BLaER1 (cell line): ENCODE measurements at regions not wholly inside any gene's neighbourhood (a gene's known extent, or its start where the extent isn't known, plus 50 kb on each side); places are given as distances from the start of the nearest gene placed in this dataset.

Experiments used
- H3K27ac ChIP-seq: shearing (Covaris generic); formaldehyde crosslinking; 2 replicates; pipeline ENCODE4 v1.8.1; 2022
- H3K27me3 ChIP-seq: shearing (Covaris generic); formaldehyde crosslinking; 2 replicates; pipeline ENCODE4 v1.8.1; 2022
- H3K36me3 ChIP-seq: shearing (Covaris generic); formaldehyde crosslinking; 2 replicates; pipeline ENCODE4 v1.8.1; 2022
- H3K4me1 ChIP-seq: shearing (Covaris generic); formaldehyde crosslinking; 2 replicates; pipeline ENCODE4 v1.8.1; 2022
- H3K4me2 ChIP-seq: shearing (Covaris generic); formaldehyde crosslinking; 2 replicates; pipeline ENCODE4 v1.8.1; 2022
- H3K4me3 ChIP-seq: shearing (Covaris generic); formaldehyde crosslinking; 2 replicates; pipeline ENCODE4 v1.8.1; 2022
- H3K9ac ChIP-seq: shearing (Covaris generic); formaldehyde crosslinking; 2 replicates; pipeline ENCODE4 v1.8.1; 2022
- H3K9me3 ChIP-seq: shearing (Covaris generic); formaldehyde crosslinking; 2 replicates; pipeline ENCODE4 v1.8.1; 2022
- H4K20me1 ChIP-seq: shearing (Covaris generic); formaldehyde crosslinking; 2 replicates; pipeline ENCODE4 v1.8.1; 2022
- Cebpa-rat ChIP-seq: shearing (Covaris generic); IDR thresholded peaks from 2 replicates; pipeline ENCODE4 v1.8.1; 2022

- Histone ChIP-seq H3K4me1 (peaks cover 70% of the 10 kb centered on the region), H3K4me2 (peak overlapping the region; percentile 64), H3K9me3 (no peaks in the 10 kb centered on the region), H4K20me1 (no peaks in the 10 kb centered on the region), H3K4me3 (peak overlapping the region; percentile 39; the same call in 1 of the 2 replicates), H3K9ac (no peak overlapping the region), H3K27me3 (no peaks in the 10 kb centered on the region), H3K27ac (peak overlapping the region; percentile 67), H3K36me3 (no peaks in the 10 kb centered on the region)
- TF ChIP-seq Cebpa-rat: no peak
Measured at GRCh38 chr2:123916531-123916930, 108.6 kb upstream of the CNTNAP5 start.

- peaks cover under 1% of the 10 kb centered on the region; the same call in 1 of the 2 replicates for H3K9me3 ChIP-seq
- H3K4me2 ChIP-seq: peak overlapping the region; percentile 64
- H3K4me3 ChIP-seq: no peak overlapping the region
- H3K9ac ChIP-seq: no peak overlapping the region
- no peak for TF ChIP-seq Cebpa-rat
- H4K20me1 ChIP-seq: no peaks in the 10 kb centered on the region
- no peaks in the 10 kb centered on the region for H3K27me3 ChIP-seq
- peak overlapping the region; percentile 67 for H3K27ac ChIP-seq
- no peaks in the 10 kb centered on the region for H3K36me3 ChIP-seq
- H3K4me1 ChIP-seq: peaks cover 63% of the 10 kb centered on the region
Measured at GRCh38 chr2:123917241-123917640, 107.8 kb upstream of the CNTNAP5 start.

- Histone ChIP-seq H3K27ac (peak overlapping the region; percentile 80), H4K20me1 (no peaks in the 10 kb centered on the region), H3K9ac (0 out of 2 replicates have a peak overlapping the region, but pooled peaks have one; percentile 15), H3K4me2 (peak overlapping the region; percentile 64), H3K4me1 (peaks cover 56% of the 10 kb centered on the region), H3K27me3 (no peaks in the 10 kb centered on the region), H3K9me3 (peaks cover 18% of the 10 kb centered on the region), H3K4me3 (0 out of 2 replicates have a peak overlapping the region, but pooled peaks have one; percentile 1), H3K36me3 (peaks cover 1% of the 10 kb centered on the region; the same call in 1 of the 2 replicates)
- TF ChIP-seq Cebpa-rat: no peak
Measured at GRCh38 chr2:123928358-123928757, 96.7 kb upstream of the CNTNAP5 start.

GRCh38 chr2:123935405-123935804 is 89.7 kb upstream of the CNTNAP5 start:
- Histone ChIP-seq H3K4me2 (no peak overlapping the region), H3K9me3 (peaks cover 10% of the 10 kb centered on the region; the same call in 1 of the 2 replicates), H3K4me1 (no peaks in the 10 kb centered on the region), H3K4me3 (no peak overlapping the region), H3K27ac (no peak overlapping the region), H3K36me3 (no peaks in the 10 kb centered on the region), H4K20me1 (no peaks in the 10 kb centered on the region), H3K27me3 (no peaks in the 10 kb centered on the region), H3K9ac (no peak overlapping the region)
- no peak for TF ChIP-seq Cebpa-rat

- Histone ChIP-seq H3K27ac (no peak overlapping the region), H3K9ac (no peak overlapping the region), H3K4me3 (no peak overlapping the region), H3K27me3 (no peaks in the 10 kb centered on the region), H3K4me1 (no peaks in the 10 kb centered on the region), H4K20me1 (no peaks in the 10 kb centered on the region), H3K9me3 (no peaks in the 10 kb centered on the region), H3K4me2 (no peak overlapping the region), H3K36me3 (no peaks in the 10 kb centered on the region)
- TF ChIP-seq Cebpa-rat: no peak
Measured at GRCh38 chr2:123953846-123954245, 71.2 kb upstream of the CNTNAP5 start.

- peaks cover 3% of the 10 kb centered on the region; the same call in 1 of the 2 replicates for H3K9me3 ChIP-seq
- no peak overlapping the region for H3K4me2 ChIP-seq
- no peaks in the 10 kb centered on the region for H3K4me1 ChIP-seq
- H3K36me3 ChIP-seq: no peaks in the 10 kb centered on the region
- TF ChIP-seq Cebpa-rat: no peak
- H3K27ac ChIP-seq: no peak overlapping the region
- H3K27me3 ChIP-seq: no peaks in the 10 kb centered on the region
- H4K20me1 ChIP-seq: no peaks in the 10 kb centered on the region
- no peak overlapping the region for H3K9ac ChIP-seq
- H3K4me3 ChIP-seq: no peak overlapping the region
Measured at GRCh38 chr2:123958011-123958410, 67.1 kb upstream of the CNTNAP5 start.

- H3K9me3 ChIP-seq: peaks cover 3% of the 10 kb centered on the region; the same call in 1 of the 2 replicates
- no peak overlapping the region for H3K4me3 ChIP-seq
- no peak overlapping the region for H3K27ac ChIP-seq
- H3K9ac ChIP-seq: no peak overlapping the region
- TF ChIP-seq Cebpa-rat: no peak
- no peaks in the 10 kb centered on the region for H4K20me1 ChIP-seq
- no peak overlapping the region for H3K4me2 ChIP-seq
- H3K4me1 ChIP-seq: no peaks in the 10 kb centered on the region
- no peaks in the 10 kb centered on the region for H3K36me3 ChIP-seq
- H3K27me3 ChIP-seq: no peaks in the 10 kb centered on the region
Measured at GRCh38 chr2:123961576-123961975, 63.5 kb upstream of the CNTNAP5 start.

- Histone ChIP-seq H3K9me3 (no peaks in the 10 kb centered on the region), H3K36me3 (no peaks in the 10 kb centered on the region), H3K27me3 (no peaks in the 10 kb centered on the region), H3K4me3 (no peak overlapping the region), H3K27ac (no peak overlapping the region), H4K20me1 (no peaks in the 10 kb centered on the region), H3K4me2 (peak overlapping the region; percentile 31), H3K9ac (no peak overlapping the region), H3K4me1 (peaks cover 15% of the 10 kb centered on the region)
- TF ChIP-seq Cebpa-rat: no peak
Measured at GRCh38 chr2:123971564-123972318, 53.3 kb upstream of the CNTNAP5 start.
